ENCODE measurements at regions not wholly inside any gene's neighbourhood (a gene's known extent, or its start where the extent isn't known, plus 50 kb on each side); places are given as distances from the start of the nearest gene placed in this dataset.

DNA sequence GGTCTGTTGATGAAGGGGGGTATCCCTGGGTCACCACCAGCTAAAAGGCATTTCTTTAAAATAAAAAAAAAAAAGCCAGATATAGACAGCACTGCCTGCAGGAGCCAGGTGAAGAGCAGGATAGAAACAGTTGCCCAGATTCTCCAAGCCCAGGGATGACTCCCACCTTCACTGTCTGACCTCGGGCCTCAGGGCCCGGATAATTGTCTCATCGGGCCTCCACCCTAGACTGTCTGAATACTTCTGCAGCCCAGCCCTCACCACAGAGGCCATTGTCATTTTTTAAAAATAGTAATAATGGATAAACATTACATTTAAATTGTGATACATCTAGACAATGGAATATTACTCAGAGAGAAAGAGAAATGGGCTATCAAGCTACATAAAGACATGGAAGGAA is 92.8 kb upstream of the TNRC6C start:
- TF ChIP-seq TAF1 (IDR thresholded peaks at IDR 0.05; ENCODE audit: low read depth): no peak
- no peak for TF ChIP-seq USF1 (IDR thresholded peaks at IDR 0.05)
- no peak for TF ChIP-seq CEBPB (IDR thresholded peaks at IDR 0.05)
- no peak for TF ChIP-seq RAD21 (IDR thresholded peaks at IDR 0.05; ENCODE audit: low read depth)
- TF ChIP-seq, protein P1, sequence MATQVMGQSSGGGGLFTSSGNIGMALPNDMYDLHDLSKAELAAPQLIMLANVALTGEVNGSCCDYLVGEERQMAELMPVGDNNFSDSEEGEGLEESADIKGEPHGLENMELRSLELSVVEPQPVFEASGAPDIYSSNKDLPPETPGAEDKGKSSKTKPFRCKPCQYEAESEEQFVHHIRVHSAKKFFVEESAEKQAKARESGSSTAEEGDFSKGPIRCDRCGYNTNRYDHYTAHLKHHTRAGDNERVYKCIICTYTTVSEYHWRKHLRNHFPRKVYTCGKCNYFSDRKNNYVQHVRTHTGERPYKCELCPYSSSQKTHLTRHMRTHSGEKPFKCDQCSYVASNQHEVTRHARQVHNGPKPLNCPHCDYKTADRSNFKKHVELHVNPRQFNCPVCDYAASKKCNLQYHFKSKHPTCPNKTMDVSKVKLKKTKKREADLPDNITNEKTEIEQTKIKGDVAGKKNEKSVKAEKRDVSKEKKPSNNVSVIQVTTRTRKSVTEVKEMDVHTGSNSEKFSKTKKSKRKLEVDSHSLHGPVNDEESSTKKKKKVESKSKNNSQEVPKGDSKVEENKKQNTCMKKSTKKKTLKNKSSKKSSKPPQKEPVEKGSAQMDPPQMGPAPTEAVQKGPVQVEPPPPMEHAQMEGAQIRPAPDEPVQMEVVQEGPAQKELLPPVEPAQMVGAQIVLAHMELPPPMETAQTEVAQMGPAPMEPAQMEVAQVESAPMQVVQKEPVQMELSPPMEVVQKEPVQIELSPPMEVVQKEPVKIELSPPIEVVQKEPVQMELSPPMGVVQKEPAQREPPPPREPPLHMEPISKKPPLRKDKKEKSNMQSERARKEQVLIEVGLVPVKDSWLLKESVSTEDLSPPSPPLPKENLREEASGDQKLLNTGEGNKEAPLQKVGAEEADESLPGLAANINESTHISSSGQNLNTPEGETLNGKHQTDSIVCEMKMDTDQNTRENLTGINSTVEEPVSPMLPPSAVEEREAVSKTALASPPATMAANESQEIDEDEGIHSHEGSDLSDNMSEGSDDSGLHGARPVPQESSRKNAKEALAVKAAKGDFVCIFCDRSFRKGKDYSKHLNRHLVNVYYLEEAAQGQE (IDR thresholded peaks at IDR 0.05; ENCODE audit: low read depth): no peak
- no peak for TF ChIP-seq NFIC (IDR thresholded peaks at IDR 0.05)
- TF ChIP-seq TEAD4 (IDR thresholded peaks at IDR 0.05): no peak
- no peak for TF ChIP-seq YY1 (IDR thresholded peaks at IDR 0.05; ENCODE audit: low read depth)
- TF ChIP-seq FOXM1 (IDR thresholded peaks at IDR 0.05; ENCODE audit: borderline replicate concordance, low read depth): no peak
- TF ChIP-seq EP300 (IDR thresholded peaks at IDR 0.05; ENCODE audit: borderline replicate concordance): no peak

All from Ishikawa (cell line).